Keratinocyte (primary cell): ENCODE measurements at regions not wholly inside any gene's neighbourhood (a gene's known extent, or its start where the extent isn't known, plus 50 kb on each side); places are given as distances from the start of the nearest gene placed in this dataset.

Experiments
- DNase-seq: peaks from one replicate; pipeline ENCODE4 v3.0.0-alpha.2; 2011; ENCODE audit warnings: low read depth, missing footprints, low spot score
- FAIRE-seq: peaks from 2 replicates; lab custom pipeline; 2011; peaks lifted over from hg19 to GRCh38; lab: Jason Lieb, UNC
- H2AFZ ChIP-seq: 2 replicates; pipeline ENCODE4 v1.6.0; 2012; ENCODE audit warnings: low read length, control low read depth, inconsistent platforms; ENCODE audit not compliant: control insufficient read depth
- H3K27ac ChIP-seq: 2 replicates; pipeline ENCODE4 v1.5.1; 2011; ENCODE audit warnings: low read length; ENCODE audit not compliant: control insufficient read depth, insufficient read depth
- H3K27me3 ChIP-seq: 3 replicates; pipeline ENCODE4 v1.6.0; 2011; ENCODE audit warnings: low read length; ENCODE audit not compliant: control insufficient read depth, insufficient read depth; ENCODE audit errors: extremely low read depth
- H3K36me3 ChIP-seq, 2 experiments: 2 replicates in 1 of 2; 3 replicates in 1 of 2; pipeline ENCODE4 v1.5.1; 2011; ENCODE audit warnings: low read length in 2 of 2, mild to moderate bottlenecking in 1 of 2; ENCODE audit not compliant: control insufficient read depth in 2 of 2, insufficient read depth in 2 of 2; ENCODE audit errors: extremely low read depth in 1 of 2
- H3K4me1 ChIP-seq: 3 replicates; pipeline ENCODE4 v1.5.1; 2011; ENCODE audit warnings: low read length; ENCODE audit not compliant: control insufficient read depth, insufficient read depth; ENCODE audit errors: extremely low read depth
- H3K4me2 ChIP-seq: 3 replicates; pipeline ENCODE4 v1.6.0; 2011; ENCODE audit warnings: low read depth, low read length; ENCODE audit not compliant: control insufficient read depth, insufficient read depth; ENCODE audit errors: extremely low read depth
- H3K4me3 ChIP-seq, 3 experiments: fragments of 200-600 bp in 1 of 3; sonication (generic) in 1 of 3; 2 replicates in 2 of 3; 3 replicates in 1 of 3; pipeline ENCODE4 v1.5.1; 2011 to 2016; ENCODE audit warnings: low read length in 3 of 3, mild to moderate bottlenecking in 3 of 3, control low read depth in 2 of 3, inconsistent platforms in 1 of 3, low read depth in 1 of 3, mixed read lengths in 1 of 3, mixed run types in 1 of 3, moderate library complexity in 1 of 3; ENCODE audit not compliant: control insufficient read depth in 2 of 3, insufficient read depth in 2 of 3; ENCODE audit errors: extremely low read depth in 1 of 3
- H3K79me2 ChIP-seq: 2 replicates; pipeline ENCODE4 v1.6.0; 2012; ENCODE audit warnings: low read length; ENCODE audit not compliant: control insufficient read depth, insufficient read depth
- H3K9ac ChIP-seq: 3 replicates; pipeline ENCODE4 v1.6.0; 2011; ENCODE audit warnings: low read length; ENCODE audit not compliant: control insufficient read depth, insufficient read depth; ENCODE audit errors: extremely low read depth
- H3K9me1 ChIP-seq: 3 replicates; pipeline ENCODE4 v1.6.0; 2011; ENCODE audit warnings: low read length; ENCODE audit not compliant: control insufficient read depth, insufficient read depth; ENCODE audit errors: extremely low read depth
- H3K9me3 ChIP-seq: 2 replicates; pipeline ENCODE4 v1.5.1; 2012; ENCODE audit warnings: low read depth, low read length; ENCODE audit not compliant: control insufficient read depth
- H4K20me1 ChIP-seq: 3 replicates; pipeline ENCODE4 v1.6.0; 2011; ENCODE audit warnings: low read length; ENCODE audit not compliant: control insufficient read depth, insufficient read depth; ENCODE audit errors: extremely low read depth
- CTCF ChIP-seq, 3 experiments: IDR thresholded peaks in 1 of 3; conservative IDR thresholded peaks in 1 of 3; optimal IDR thresholded peaks in 1 of 3; 2 replicates in 2 of 3; 3 replicates in 1 of 3; pipeline versions ENCODE3 to v1.5.1; 2011; ENCODE audit warnings: low read length in 3 of 3, mild to moderate bottlenecking in 3 of 3, moderate library complexity in 2 of 3, control low read depth in 1 of 3, inconsistent platforms in 1 of 3; ENCODE audit not compliant: insufficient read depth in 2 of 3; ENCODE audit errors: extremely low read depth in 1 of 3
- EZH2 ChIP-seq: IDR thresholded peaks from one replicate; pipeline ENCODE4 v1.6.1; 2012; ENCODE audit warnings: inconsistent platforms, mild to moderate bottlenecking, low read length, moderate library complexity
- dilution Hi-C: fragments of 300-500 bp; cut with MboI; formaldehyde crosslinking; loops from one replicate; pipeline ENCODE4 v1.7.0; 2020; ENCODE audit warnings: low sequenced_read_pairs; ENCODE audit not compliant: extremely low pct_ligation_motif_present

DNA sequence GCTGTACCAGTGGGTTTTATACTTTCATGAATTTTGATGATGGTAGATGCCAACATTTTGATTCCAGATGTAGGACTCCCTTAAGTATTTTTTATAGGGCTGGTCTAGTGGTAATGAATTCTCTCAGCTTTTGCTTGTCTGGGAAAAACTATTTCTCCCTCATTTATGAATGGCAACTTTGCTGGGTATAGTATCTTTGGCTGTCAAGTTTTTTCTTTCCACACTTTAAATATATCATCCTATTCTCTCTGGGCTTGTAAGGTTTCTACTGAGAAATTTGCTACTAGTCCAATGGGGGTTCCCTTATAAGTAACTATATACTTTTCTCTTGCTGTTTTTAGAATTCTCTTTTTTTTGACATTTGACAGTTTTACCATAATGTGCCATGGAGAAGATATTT lies 629.3 kb downstream of the NR2F1-AS1 start:
- DNase-seq (no peak), FAIRE-seq (no peak)
- H3K4me2 ChIP-seq, result no peak overlapping the region
- no peaks in the 10 kb centered on the region for H3K36me3 ChIP-seq
- dilution Hi-C loops, result no loop called here
- H3K9me3 ChIP-seq, result no peaks in the 10 kb centered on the region
- H3K4me1 ChIP-seq, result no peaks in the 10 kb centered on the region
- TF ChIP-seq CTCF (optimal IDR thresholded peaks at IDR 0.05 in 1 of 3, IDR thresholded peaks at IDR 0.05 in 1 of 3, conservative IDR thresholded peaks at IDR 0.05 in 1 of 3; ENCODE audit: extremely low read depth in 1 of 3, insufficient read depth in 2 of 3, low read length in 3 of 3) (no peak), EZH2 (no peak)
- no peaks in the 10 kb centered on the region for H4K20me1 ChIP-seq
- no peak overlapping the region for H2AFZ ChIP-seq
- H3K79me2 ChIP-seq, result no peaks in the 10 kb centered on the region
- H3K27ac ChIP-seq, result no peak overlapping the region
- no peaks in the 10 kb centered on the region for H3K27me3 ChIP-seq
- no peaks in the 10 kb centered on the region for H3K9me1 ChIP-seq
- no peak overlapping the region for H3K4me3 ChIP-seq
- H3K9ac ChIP-seq, result no peak overlapping the region

- no peak for DNase-seq
- Histone ChIP-seq H2AFZ (no peak overlapping the region), H3K4me3 (no peak overlapping the region), H3K4me1 (no peaks in the 10 kb centered on the region), H3K9me1 (no peaks in the 10 kb centered on the region), H3K9ac (no peak overlapping the region), H3K27ac (no peak overlapping the region), H3K27me3 (no peaks in the 10 kb centered on the region), H3K4me2 (no peak overlapping the region), H3K36me3 (no peaks in the 10 kb centered on the region), H4K20me1 (no peaks in the 10 kb centered on the region), H3K9me3 (no peaks in the 10 kb centered on the region), H3K79me2 (no peaks in the 10 kb centered on the region)
- dilution Hi-C loops, result no loop called here
- FAIRE-seq, result no peak
- TF ChIP-seq EZH2 (no peak), CTCF (optimal IDR thresholded peaks at IDR 0.05 in 1 of 3, IDR thresholded peaks at IDR 0.05 in 1 of 3, conservative IDR thresholded peaks at IDR 0.05 in 1 of 3; ENCODE audit: extremely low read depth in 1 of 3, insufficient read depth in 2 of 3, low read length in 3 of 3) (no peak)
Measured at GRCh38 chr5:92946546-92946945, 634.5 kb downstream of the NR2F1-AS1 start.
